Activated CD4-positive, alpha-beta T cell treated with anti-CD3 and anti-CD28 coated beads, Interleukin-2, Interleukin-6, amounts not matched to agents 100 ng/mL and 50 ng/mL, durations not matched to agents 16 hours and 8 hours (primary cell): ENCODE measurements at regions not wholly inside any gene's neighbourhood (a gene's known extent, or its start where the extent isn't known, plus 50 kb on each side); places are given as distances from the start of the nearest gene placed in this dataset.
A peak's percentile ranks its signal among the peaks of the same experiment; 100 is the strongest.
"Not testable (repeated sequence)": the region's sequence is repeated elsewhere in the genome, so short reads cannot be mapped to it uniquely, and the experiment has no call there.

Experiments used
- DNase-seq: peaks from one replicate; pipeline ENCODE4 v3.0.0-alpha.2; 2020

DNA sequence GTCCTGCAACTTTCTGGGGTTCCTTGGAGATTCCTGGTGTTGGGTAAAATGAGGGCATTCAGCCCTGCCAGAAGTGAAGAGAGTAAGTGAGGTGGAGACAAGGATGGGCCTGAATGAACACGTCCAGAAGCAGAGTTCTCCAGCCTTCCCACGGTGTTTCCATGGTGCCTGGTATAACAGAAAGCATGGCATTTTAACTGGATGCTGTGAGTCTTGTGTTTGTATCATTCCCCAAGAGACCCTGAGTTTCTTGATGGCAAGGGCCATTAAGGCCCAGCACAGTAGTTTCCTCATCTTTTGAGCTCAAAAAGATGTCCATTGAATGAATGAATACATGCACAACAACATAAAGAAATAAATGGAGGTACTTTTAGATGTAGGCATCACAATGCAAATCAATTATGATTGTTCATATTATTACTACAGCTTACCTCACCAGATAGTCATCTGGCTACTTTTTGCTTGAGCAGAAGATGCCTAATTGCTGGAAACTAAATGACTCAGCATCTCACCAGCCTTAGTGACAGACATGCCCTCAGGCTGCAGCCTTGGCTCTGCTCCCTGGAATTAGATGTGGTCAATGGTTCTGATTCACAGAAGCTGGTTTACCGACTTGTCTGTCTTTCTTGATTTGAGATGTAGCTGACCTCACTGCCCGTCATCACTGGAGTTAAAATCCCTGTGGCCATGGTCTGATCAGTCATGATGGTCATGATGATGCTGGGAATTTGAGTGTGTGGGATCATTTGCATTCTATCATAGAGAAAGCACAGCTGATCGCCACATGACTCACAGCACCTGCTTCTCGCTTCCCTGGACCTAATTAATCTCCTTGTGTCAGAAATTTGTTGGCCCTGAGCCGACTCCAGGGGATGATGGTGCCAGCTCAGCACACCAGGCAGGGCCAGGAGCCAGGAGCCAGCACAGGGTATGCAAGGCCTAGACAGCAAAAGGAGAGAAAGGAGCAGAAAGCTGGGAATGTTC, 83.9 kb downstream of the CXCL12 start:
- DNase-seq, result peak; percentile 82

DNA sequence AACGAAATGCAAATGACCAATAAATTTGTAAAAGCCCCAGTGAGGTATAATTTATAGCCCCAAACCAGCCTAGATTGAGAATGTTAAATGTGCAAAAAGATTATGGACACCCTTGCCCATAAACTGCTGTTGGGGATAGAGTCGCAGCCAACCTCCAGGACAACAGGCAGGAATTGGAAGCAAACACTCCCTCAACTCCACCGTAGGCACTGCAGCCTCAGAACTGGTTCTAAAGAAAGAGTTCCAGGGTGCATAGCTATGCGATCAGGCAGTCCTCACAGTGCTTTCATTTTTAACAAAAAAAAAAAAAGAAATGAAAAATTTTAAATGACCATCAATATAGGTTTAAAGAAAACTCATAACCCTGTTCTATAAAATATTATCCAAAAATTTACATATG, 86.2 kb downstream of the CXCL12 start:
- no peak for DNase-seq

DNA sequence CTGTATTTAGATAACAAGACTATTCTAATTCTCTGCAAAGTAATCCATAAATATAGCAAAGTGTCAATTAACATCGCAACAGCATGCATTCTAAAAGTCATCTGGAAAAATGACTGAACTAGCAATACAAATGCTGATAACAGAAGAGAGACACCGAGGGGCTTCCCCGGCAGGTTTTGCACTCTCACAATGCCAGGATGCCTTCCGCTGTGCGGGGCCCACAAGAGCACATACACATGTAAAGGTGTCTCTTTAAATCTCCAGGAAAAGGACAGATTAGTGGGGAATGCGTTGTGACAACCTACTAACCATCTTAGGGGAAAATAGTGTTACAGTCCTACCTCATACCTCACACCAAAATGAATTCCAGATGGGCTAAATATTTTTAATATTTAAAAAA, 86.9 kb downstream of the CXCL12 start:
- DNase-seq, result no peak

DNA sequence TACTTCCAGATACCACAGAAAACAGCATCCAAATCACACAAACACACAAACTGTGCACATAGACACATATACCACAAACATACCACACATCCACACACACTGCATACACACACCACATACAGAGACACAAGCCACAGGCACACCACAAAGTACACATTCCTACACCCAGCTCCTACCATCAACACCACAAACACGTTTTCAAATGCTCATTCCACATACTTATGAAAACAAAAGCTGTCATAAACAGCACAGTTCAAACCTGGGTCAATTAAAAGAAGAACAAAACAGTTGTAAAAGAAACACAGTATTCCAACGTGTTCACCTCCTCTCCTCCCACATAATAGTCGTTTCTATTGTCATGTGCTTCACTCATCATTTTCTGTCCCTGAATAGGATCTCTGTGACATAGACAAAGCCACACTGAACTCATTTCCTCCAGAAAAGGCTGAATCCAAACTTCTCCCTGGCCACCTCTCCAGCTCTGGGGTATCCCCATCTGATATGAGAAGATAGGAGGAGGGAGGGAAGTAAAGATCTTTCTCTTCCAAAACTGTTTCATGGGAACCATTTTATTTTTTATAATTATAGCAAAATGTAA, 89.2 kb downstream of the CXCL12 start:
- DNase-seq, result no peak

DNA sequence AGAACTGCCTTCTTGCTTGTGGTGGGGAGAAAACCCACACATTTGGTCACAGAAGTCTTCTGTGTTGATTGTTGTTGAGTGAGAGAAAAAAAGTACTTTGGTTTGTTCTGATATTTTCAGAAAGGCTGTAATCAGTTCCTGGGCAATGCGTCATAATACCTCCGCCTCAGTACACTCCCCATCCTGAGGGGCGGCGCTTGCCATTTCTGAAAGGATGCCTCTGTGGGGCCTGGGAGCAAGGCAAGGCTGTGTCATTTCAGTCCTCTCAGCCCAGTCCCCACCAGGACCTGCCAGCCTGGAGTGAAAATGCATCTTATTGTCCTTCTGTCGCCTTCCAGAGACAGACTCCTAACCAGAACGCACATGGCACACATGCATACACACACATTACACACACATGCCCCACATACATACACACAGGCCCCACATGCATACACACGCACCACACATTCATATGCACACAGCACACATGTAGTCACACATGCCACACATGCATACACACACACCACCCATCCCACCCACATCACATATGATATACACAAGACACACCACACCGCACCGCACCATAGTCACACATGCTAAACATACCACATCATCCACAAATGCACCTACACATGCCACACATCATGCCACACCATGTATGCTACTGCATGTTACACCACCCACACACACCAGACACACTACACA, 90.0 kb downstream of the CXCL12 start:
- DNase-seq, result no peak

DNA sequence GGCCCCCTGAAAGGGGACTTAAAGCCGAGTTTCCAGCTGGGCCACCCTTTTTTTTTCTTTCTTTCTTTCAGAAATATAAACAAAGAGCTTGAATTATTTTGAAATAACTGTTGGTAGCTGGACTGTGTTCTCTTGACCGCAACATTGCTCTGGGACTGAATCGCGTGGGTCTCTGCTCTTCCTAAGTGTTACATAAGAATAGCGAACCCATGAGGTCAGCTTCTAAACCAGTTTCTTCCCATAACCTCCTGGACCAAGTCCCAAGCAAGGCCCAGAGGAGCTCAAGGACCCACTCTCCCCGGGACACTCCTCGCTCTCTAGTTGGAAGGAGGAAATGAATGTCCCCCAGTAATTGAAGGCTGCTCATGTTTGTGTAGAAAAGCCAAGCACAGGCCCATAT, 91.1 kb downstream of the CXCL12 start:
- DNase-seq, result no peak

DNA sequence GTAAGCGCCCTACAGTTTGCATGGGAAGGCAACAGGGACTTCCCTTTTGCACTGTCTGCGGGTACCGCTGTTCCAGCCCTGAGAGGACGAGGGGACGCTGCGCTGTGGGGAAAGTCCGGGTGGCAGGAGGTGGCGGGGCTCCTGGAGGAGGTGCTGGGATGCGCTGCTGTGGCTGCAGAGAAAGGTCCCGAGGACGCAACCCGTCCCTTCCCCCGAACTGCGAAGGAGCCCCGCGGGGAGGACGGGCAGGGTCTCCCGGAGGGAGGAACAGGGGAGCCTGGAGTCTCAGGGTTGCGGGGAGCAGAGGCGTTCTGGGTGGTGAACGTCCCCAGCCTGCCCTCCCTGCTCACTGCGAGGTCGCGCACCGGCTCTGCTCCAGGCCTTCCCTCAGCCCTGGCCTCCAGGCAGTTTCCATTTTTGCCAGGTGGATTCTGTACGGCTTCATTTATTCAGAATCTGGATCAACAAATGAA, 91.6 kb downstream of the CXCL12 start:
- DNase-seq, result no peak

DNA sequence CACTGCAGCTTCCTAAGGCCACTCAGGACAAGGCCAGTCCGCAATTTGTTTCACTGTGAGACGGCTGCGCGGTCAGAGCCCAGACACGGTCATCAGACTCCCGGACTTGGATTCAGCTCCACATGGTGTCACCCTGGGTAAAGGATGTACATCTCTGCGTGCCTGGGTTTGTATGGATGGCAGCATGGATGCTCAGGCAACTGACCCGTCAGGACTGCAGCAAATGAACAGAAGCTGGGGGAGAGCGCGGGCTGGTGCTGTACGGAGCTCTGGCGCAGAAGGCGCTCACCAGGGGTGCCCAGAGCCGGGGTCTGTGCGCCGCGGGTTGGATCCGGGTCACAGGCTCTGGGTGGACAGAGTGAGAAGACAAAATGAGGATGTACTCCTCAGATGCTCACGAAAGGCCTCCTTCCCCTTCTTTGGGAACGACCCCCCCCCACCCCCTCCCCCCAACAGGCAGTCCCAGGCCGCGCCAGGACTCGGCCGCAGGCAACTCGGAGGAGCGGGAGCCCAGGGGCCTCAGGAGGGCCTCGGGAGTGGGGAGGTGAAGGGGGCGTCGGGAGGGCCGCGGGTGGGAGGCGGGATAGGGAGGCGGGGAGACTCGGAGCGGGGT, 92.4 kb downstream of the CXCL12 start:
- no peak for DNase-seq

DNA sequence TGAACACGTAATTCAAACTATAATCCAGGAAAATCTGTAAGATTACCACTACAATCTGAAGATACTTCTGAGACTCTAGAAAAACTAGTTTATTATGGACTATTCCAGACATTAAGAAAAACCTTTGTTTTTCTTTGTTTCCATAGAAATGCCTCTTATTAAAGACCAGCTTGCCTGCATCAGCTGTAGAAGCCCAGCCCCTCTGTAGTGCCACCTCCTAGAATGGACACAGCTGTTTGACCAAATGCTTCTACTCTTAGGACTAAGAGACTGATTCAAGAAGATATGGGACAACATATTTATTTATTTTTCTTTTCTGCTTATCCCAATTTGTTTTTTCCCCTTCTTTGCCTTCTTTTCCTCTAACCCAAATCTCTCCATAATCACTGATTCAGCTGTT, 93.8 kb downstream of the CXCL12 start:
- no peak for DNase-seq

DNA sequence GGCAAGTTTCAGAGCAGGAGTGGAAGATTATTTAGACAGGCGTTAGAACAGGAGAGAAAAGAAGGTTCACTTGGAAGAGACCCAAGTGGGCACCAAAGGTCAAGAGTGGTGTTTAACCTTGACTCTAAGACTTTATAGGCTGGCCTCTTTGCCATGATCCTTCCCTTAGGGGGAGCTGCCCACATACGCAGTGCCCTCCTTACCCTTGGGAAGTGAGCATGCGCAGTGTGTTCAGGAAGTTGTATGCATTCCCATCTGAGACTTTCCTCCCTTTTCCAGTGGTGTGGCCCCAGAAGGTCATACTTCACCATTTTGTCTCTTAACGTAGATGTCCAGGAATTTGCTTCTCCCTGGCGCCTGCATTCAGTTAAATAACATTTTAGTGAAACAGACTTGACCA, 95.8 kb downstream of the CXCL12 start:
- no peak for DNase-seq

DNA sequence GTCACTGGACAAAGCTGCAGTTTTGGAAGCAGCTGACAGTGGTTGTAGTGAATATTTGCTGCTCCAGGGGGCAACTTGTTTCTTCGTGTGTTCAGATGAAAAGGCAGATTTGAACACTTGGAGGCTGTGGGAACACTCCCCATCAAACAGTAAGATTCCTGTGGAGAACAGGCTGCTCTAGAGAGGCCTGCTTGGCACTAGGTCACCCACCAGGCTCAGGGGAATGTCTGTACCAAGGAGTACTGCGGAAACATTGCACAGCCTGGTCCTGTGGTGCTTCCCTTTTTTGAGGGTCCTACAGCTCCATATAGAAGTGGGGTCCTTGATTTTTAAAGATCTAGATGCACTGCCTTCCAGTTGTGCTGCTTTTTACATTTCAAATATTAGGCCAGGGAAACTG, 97.5 kb downstream of the CXCL12 start:
- DNase-seq, result no peak

DNA sequence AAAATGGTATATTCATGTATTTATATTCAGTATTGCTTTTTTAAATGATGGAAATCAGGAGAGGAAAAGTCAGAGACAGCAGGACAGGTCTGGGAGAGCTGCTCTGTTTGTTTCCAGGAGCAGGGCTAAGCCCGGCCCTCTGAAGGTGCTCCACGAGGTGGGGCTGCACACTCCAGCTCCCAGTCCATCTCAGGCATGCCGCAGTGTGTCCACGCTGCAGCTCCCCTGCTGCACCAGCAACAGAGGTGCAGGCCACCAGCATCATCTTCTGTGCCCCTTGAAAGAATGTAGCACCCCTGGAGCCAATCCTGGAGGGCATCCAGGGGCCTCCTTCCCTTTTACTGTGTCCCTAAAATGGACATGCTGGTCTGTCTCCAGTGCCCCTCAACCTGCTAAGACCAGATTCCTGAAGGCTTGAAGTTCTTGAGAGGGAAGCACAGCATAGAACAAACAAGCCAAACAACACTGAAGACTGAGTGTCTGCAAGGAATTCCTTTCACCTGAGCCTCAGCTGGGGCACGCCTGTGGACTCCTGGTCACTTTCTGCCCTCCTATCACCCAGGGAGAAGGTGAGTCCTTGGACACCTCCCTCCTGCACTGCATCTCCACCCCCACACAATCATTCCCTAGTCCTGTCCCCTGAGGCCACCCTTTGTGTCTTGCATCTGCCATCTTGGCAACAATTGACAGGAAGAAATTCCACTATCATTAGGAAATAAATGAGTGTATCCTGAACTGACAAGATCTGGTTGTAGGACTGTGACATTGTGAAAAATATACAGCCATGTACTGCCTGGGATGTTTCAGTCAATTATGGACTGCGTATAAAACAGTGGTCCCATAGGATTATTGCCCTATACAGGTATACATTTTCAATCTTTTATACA, 100.5 kb downstream of the CXCL12 start:
- DNase-seq, result no peak

DNA sequence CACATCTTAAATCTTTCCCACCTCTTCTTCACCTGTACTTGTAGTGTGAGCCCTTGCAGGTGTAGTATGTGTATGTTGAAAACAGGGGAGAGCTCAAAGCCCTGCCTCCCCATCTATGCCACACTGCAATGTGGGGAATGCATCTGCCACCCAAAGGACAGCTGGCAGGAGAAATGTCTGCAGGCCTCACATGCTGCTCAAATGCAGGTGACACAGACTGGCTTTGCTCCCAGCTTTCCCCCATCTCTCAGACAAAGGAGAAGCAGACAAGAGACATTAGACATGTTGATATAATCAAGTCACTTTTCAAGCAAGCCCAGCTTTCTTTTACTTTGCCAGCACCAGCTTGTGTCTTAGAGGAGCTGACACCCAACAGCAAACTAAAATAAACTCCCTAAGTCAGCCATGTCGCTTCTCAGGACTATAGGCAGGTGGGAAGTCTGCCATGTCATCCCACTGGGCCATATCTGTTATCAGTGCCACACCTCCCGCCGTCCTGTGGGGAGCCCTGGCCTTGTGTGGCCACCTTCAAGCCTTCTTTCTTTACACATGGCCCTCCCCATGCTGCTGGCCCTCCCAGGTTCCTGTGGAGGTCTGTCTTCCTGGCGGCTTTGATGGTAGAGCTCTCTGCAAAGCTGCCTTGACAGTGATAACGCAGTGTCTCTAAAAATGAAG, 102.1 kb downstream of the CXCL12 start:
- no peak for DNase-seq

DNA sequence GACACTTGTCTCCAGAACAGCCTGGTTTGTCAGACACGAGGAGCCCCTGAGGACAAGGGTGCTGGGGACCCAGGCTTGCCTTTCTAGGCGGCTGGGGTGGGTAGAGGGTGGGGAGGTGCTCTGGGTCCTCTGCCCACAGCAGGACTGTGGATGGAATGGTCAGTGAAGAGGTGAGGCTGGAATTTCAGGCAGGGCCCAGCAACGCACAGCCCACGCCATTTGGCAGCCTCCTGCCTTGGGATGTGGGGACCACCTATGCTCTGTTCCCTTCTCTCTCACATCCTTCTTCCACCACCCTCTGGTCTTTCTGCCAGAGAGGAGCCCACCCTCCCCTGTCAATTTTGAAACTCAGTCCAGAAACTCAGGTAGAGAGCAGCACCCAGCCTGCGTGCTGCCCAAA, 103.2 kb downstream of the CXCL12 start:
- DNase-seq, result no peak

DNA sequence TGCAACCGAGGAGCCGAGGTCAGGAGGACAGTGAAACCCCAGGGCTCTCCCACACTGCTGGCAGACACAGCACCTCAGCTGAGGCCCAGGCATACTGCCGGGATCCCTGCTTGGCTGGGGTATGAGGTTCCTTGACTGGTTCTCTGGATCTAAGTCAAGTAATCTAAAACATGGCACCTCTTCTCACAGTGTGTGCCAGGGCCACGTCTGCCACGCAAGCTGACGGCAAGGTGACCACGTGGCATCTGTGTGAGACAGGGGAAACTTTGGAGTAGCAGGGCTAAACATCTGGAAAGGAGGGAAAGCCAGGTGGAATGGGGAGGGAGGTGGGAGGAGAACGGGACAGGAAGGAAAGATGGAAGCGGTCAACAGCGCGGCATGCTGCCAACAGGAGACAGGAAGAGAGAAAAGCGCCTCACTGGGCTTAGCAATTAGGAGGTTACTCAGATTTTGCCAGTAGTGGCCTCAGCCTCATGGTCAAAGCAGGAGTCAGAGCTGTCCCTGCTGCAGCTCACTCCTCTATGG, 103.7 kb downstream of the CXCL12 start:
- no peak for DNase-seq

DNA sequence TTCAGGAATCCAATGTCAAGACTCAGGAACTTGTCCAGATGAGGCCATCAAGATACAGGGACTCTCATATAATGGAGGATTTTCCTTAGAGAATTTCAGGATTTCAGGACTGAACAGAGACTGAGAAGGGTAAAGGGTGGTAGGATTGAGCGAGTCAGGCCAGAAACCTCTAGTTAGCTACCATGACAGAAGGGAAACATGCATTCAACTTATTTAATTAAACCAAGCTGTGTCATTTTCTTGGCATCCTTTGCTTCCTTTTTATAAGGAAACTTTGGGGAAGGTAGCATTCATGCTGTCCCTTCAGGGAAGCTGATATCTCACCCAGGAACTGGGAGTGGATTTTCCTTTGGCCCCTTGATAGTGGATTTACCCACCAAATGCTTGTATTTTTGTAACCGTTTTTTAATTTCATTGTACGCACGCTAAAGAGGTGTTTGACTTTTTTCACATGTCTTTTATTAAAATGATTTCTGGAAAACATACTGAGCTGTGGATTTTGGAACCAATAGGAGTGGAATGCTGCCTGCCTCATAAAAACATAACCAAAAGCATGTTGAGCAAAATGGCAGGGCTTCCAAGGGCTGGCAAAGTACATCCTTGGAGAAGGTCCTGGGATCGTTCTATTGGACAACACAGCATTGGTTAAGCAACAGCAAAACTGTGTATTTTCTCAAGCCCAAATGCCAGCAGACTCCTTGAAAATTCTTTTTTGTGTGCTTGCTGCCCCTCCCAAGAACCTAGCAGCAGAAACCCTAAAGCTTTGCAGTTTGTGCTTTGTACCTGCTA, 104.5 kb downstream of the CXCL12 start:
- no peak for DNase-seq

DNA sequence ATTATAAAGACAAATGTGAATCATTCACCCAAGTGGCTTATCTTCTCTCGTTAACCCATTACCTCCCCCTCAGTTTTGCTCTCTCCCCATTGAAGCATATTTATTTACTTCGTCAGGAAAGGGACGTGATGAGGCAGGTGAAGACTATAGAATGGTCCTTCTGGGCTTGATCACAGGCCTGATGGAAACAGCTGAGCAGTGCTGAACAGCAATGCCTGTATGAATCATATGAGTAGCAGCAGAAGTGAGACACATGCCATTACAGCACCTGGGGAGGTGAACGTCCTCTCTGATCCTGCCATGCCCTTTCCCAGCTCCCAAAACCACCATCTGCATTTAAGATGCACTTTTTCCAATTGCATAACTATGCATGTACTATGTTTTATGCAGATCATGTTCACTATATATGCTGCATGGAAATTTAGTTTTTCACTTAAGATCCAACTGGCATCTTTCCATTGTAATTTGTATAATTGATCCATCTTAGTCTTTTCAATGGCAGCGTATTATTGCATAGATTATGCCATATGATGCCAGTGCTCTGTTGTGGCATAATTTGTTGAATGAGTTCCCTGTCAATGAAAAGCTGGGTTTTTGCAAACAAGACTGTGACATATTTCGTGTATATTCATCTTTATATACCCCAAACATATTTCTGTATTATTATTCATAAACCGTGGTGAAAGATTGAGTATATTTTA, 105.3 kb downstream of the CXCL12 start:
- DNase-seq, result no peak

DNA sequence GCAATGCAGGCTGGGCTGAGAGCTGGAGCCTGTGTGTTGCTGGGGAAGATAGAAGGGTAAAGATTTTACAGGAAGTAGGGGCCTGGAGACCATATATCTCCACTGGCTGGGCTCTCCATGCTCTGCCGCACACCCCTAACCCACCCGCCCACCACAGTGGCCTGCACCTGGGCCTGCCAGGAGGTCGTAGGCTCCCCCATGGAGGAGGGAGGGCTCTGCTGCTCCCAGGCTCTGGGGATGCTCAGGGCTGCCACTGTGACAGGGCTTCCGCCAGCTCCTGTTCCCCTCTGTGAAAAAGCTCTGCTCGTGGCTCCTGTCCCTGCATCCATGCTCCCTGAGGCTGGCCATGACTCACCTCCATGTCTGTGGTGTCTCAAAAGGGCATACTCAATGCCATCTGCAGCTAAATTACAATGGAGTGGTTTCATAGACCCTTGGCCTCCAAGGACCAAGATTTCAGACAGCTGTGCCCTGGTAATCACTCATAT, 106.0 kb downstream of the CXCL12 start:
- DNase-seq, result no peak

DNA sequence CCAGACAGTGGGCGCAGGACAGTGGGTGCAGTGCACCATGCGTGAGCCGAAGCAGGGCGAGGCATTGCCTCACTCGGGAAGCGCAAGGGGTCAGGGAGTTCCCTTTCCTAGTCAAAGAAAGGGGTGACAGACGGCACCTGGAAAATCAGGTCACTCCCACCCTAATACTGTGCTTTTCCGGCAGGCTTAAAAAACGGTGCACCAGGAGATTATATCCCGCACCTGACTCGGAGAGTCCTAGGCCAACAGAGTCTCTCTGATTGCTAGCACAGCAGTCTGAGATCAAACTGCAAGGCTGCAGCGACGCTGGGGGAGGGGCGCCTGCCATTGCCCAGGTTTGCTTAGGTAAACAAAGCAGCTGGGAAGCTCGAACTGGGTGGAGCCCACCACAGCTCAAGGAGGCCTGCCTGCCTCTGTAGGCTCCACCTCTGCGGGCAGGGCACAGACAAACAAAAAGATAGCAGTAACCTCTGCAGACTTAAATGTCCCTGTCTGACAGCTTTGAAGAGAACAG, 116.4 kb downstream of the CXCL12 start:
- DNase-seq, result not testable (repeated sequence)
